AG09309 (cell line): ENCODE measurements at regions not wholly inside any gene's neighbourhood (a gene's known extent, or its start where the extent isn't known, plus 50 kb on each side); places are given as distances from the start of the nearest gene placed in this dataset.

ENCODE experiments used
- DNase-seq: peaks from one replicate; pipeline ENCODE4 v3.0.0-alpha.2; 2010; ENCODE audit warnings: low read depth
- H3K4me3 ChIP-seq: 2 replicates; pipeline ENCODE4 v1.5.1; 2011; ENCODE audit warnings: mild to moderate bottlenecking, low read depth, low read length, moderate library complexity; ENCODE audit not compliant: control insufficient read depth
- TF ChIP-seq, protein P1 (sequence below): IDR thresholded peaks from 2 replicates; pipeline ENCODE4 v1.5.1; 2011; ENCODE audit warnings: mild to moderate bottlenecking, low read depth, low read length, inconsistent platforms; ENCODE audit not compliant: insufficient read depth, control insufficient read depth; ENCODE audit errors: missing control alignments

DNA sequence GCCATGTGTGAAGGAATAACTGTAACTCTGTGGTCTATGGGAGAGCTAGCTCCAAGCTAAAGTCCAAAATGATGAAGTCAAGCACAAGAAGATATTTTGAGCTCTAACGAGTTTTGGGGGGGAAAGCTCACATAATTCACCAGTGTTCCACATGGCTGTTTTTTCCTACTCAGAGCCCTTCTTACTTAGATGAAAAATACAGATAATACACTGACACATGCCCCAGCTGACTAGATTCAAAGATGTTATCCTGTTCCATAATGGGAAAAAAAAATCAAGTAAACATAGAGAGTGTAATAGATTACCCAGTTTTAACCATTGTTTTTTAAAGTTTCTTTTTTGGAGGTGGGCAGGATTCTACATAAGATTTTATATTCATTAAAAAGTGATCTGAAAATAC lies 86.6 kb downstream of the PRLHR start:
- no peak for DNase-seq
- TF ChIP-seq, protein P1, sequence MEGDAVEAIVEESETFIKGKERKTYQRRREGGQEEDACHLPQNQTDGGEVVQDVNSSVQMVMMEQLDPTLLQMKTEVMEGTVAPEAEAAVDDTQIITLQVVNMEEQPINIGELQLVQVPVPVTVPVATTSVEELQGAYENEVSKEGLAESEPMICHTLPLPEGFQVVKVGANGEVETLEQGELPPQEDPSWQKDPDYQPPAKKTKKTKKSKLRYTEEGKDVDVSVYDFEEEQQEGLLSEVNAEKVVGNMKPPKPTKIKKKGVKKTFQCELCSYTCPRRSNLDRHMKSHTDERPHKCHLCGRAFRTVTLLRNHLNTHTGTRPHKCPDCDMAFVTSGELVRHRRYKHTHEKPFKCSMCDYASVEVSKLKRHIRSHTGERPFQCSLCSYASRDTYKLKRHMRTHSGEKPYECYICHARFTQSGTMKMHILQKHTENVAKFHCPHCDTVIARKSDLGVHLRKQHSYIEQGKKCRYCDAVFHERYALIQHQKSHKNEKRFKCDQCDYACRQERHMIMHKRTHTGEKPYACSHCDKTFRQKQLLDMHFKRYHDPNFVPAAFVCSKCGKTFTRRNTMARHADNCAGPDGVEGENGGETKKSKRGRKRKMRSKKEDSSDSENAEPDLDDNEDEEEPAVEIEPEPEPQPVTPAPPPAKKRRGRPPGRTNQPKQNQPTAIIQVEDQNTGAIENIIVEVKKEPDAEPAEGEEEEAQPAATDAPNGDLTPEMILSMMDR, result no peak
- H3K4me3 ChIP-seq, result no peak overlapping the region

DNA sequence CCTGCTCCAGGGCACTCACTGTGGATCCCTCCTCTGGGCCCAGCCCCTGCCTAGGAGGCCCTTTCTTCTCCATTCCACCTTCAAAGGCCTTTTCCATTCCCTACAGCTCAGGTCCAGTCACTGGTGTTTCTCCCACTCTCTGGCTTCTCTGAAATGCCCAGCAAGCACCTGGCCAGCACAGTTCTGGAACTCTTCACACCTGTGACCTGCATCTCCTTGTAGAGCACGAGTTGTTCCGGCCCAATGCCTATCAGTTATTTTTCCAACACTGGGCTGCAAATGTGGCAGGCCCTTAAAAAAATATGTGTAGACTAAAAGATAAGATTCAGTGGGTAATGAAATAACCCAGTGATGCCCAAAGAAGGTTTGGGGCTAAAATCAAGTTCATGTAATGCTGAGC lies 87.1 kb downstream of the PRLHR start:
- H3K4me3 ChIP-seq, result no peak overlapping the region
- TF ChIP-seq, protein P1, result no peak
- DNase-seq, result no peak

DNA sequence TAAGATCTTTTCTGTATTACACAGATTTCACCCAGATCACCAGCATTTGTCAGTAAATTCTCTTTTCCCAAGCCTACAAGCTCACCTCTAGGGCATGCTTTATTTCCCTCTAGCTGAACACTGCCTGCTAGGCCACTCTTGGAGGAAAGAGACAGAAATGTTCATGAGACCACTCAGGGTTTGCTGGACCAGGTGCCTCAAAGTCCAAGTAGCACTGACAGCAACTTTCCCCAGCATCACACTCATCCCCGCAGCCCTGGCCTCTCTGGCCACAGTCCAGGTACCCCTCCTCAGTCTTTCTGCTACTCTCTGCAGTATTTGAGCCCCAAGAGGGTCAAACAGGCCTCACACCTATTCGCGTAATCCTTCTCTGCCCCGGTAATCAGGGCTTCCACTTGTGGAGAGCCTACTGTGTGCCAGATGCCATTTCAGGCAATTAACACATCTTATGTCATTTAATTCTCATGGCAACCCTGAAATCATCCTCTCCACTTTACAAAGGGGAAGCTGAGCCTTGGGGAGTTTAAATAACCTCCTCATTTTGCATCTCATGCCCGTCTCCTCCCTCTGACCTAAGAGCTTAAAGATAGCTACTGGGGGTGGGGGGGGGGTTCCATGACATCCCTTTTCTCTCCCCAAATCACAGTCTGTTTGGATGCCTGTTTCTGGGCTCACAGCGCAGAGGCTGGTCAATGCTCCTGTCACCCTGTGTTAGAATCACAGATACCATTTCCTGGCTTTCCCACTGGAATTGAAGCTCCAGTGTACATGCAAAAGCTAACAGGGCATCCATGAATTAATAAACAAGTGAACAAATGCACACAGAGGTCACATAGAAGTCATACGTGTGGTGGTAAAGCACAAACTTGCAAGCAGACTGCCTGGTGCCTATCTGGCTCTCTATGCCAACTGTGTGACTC lies 88.5 kb downstream of the PRLHR start:
- no peak for DNase-seq
- H3K4me3 ChIP-seq, result no peak overlapping the region
- TF ChIP-seq, protein P1, result no peak

DNA sequence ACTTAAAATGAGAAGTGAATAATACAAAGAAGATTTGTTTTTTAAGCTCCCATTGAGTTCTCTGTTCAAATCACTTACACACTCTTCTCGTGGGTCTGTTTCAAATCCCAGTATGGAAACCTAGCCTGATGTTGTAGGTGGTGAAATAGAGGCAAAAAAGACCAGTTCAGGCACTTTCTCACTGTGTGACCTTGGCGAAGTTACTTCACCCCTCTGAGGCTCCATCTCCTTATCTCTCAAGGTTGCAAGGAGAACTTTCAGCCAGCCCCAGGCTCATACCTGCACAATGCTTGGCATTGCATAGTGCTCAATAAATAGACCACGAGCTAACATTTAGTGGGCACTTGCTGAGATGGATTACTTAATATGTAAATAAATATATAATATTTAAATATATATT lies 90.1 kb downstream of the PRLHR start:
- no peak for DNase-seq
- TF ChIP-seq, protein P1, result no peak
- no peak overlapping the region for H3K4me3 ChIP-seq

DNA sequence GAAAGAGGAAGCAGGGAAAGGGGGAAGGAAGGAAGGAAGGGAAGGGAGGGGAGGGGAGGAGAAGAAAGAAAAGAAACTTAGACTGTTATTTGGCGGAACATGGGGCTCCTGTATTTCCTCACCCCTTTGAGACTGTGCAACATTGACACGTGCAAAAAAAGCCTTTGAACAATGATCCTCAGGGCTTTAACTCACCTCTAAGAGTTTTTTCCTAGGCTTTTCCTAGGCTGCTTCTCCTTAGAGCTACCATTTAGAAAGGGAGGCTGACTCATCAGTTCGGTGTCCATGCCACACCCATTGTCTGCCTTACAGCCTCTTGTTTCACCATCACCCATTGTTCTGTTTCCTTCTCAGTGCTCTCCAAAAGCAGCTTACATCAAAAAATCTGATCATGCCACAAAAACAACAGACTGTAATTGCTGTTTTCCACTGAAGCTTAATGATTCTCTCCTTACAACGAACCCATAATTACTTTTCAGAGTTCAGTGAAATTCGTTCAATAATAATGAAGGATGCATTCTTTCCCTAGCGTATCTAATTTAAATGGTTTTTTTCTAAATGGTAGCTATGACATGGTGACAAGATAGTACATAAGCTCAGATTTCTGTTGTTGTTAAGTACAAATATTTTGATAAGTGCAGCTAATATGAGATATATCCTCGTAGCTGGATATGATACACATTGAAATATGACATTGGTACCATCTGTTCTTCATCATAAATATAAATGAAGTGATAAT lies 90.8 kb downstream of the PRLHR start:
- H3K4me3 ChIP-seq, result no peak overlapping the region
- no peak for DNase-seq
- TF ChIP-seq, protein P1, result no peak

DNA sequence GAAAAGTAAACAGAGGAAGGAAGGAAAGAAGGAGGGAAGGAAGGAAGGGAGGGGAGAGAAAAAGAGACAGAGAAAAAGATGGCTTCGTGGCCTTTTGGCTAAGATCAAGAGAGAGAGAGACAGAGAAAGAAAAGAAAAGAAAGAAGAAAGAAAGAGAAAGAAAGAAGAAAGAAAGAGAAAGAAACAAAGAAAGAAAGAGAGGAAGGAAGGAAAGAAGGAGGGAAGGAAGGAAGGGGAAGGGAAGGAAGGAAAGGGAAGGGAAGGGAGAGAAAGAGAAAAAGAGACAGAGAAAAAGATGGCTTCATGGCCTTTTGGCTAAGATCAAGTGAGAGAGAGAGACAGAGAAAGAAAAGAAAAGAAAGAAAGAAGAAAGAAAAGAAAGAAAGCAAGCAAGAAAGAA lies 91.4 kb downstream of the PRLHR start:
- no peak overlapping the region for H3K4me3 ChIP-seq
- DNase-seq, result no peak
- TF ChIP-seq, protein P1, result no peak
